Testis (tissue), 2 donors: ENCODE measurements at regions not wholly inside any gene's neighbourhood (a gene's known extent, or its start where the extent isn't known, plus 50 kb on each side); places are given as distances from the start of the nearest gene placed in this dataset.
A peak's percentile ranks its signal among the peaks of the same experiment; 100 is the strongest.

ENCODE experiments used
- DNase-seq: peaks from one replicate; pipeline ENCODE4 v3.0.0-alpha.2; 2019
- H3K27ac ChIP-seq, 2 donors: fragments of 200-600 bp; sonication (generic); one replicate each; pipeline ENCODE4 v1.5.1; 2019
- H3K27me3 ChIP-seq: fragments of 200-600 bp; sonication (generic); one replicate; pipeline ENCODE4 v1.5.1; 2019
- H3K36me3 ChIP-seq: fragments of 200-600 bp; sonication (generic); one replicate; pipeline ENCODE4 v1.5.1; 2017; ENCODE audit warnings: low read depth; ENCODE audit errors: missing control alignments
- H3K4me1 ChIP-seq: fragments of 200-600 bp; sonication (generic); one replicate; pipeline ENCODE4 v1.5.1; 2019
- H3K4me3 ChIP-seq, 2 donors: fragments of 200-600 bp; sonication (generic); one replicate each; pipeline ENCODE4 v1.5.1; 2017 to 2019
- H3K9me3 ChIP-seq: fragments of 200-600 bp; sonication (generic); one replicate; pipeline ENCODE4 v1.5.1; 2017
- POLR2A ChIP-seq: fragments of 450-650 bp; IDR thresholded peaks from one replicate; pipeline ENCODE4 v1.6.1; 2017; ENCODE audit warnings: antibody characterized with exemption, mild to moderate bottlenecking, moderate library complexity
- WGBS, 2 donors: methylation state at CpG; one replicate each; pipeline ENCODE4 v1.1.5; 2018; 5-methylcytosine and 5-hydroxymethylcytosine counted together
- intact Hi-C: fragments of 100-400 bp; cut with DNase I; formaldehyde crosslinking; loops from one replicate; pipeline ENCODE4 v1.15.1; 2023; ENCODE audit warnings: low total_unique reads
- TF ChIP-seq, protein P1 (sequence below), 3 experiments: fragments of 450-650 bp in 2 of 3; fragments of 200-600 bp in 1 of 3; sonication (generic) in 1 of 3; IDR thresholded peaks; one replicate each; pipeline ENCODE4 v1.5.1; 2016 to 2019; ENCODE audit warnings: antibody characterized with exemption in 3 of 3, mild to moderate bottlenecking in 2 of 3, moderate library complexity in 1 of 3

DNA sequence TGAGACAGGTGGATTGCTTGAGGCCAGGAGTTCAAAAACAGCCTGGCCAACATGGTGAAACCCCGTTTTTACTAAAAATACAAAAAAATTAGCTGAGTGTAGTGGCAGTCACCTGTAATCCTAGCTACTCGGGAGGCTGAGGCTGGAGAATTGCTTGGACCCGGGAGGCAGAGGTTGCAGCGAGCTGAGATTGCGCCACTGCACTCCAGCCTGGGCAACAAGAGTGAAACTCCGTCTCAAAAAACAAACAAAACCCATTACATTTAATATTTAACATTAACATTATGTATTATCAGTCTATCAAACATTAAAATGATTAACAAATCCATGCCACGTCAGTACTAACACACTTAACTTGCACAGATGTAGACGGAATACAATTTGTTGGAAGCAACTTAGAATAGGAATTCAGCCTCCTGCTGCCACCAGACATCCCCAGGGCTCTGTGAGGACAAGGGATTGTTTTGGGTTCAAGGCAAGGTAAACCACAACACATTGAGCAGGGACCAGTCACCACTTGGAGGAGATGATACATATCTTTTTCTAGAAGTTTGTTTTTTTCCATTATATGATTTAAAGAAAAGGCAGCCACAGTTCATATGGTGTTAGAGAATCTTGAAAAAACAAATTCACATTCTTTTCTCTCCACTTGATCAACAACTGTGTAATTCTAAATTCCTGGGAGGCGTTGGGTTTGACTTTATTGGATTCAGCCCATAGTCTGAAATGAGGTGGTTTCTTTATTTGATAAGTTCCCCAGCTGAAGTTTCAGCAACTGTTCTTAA lies 104.1 kb upstream of the BASP1 start:
- Histone ChIP-seq H3K27me3 (no peaks in the 10 kb centered on the region), H3K36me3 (no peaks in the 10 kb centered on the region), H3K27ac (peak overlapping the region in 1 of 2 donors; percentile 14), H3K4me3 (no peak overlapping the region), H3K4me1 (peaks cover 9% of the 10 kb centered on the region), H3K9me3 (no peaks in the 10 kb centered on the region)
- no peak for DNase-seq
- no peak for TF ChIP-seq POLR2A
- TF ChIP-seq, protein P1, sequence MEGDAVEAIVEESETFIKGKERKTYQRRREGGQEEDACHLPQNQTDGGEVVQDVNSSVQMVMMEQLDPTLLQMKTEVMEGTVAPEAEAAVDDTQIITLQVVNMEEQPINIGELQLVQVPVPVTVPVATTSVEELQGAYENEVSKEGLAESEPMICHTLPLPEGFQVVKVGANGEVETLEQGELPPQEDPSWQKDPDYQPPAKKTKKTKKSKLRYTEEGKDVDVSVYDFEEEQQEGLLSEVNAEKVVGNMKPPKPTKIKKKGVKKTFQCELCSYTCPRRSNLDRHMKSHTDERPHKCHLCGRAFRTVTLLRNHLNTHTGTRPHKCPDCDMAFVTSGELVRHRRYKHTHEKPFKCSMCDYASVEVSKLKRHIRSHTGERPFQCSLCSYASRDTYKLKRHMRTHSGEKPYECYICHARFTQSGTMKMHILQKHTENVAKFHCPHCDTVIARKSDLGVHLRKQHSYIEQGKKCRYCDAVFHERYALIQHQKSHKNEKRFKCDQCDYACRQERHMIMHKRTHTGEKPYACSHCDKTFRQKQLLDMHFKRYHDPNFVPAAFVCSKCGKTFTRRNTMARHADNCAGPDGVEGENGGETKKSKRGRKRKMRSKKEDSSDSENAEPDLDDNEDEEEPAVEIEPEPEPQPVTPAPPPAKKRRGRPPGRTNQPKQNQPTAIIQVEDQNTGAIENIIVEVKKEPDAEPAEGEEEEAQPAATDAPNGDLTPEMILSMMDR (IDR thresholded peaks at IDR 0.05) = no peak
- 74% methylated on average over 9 of the region's 9 CpGs for WGBS, 2 donors
- intact Hi-C loops = no loop called here

DNA sequence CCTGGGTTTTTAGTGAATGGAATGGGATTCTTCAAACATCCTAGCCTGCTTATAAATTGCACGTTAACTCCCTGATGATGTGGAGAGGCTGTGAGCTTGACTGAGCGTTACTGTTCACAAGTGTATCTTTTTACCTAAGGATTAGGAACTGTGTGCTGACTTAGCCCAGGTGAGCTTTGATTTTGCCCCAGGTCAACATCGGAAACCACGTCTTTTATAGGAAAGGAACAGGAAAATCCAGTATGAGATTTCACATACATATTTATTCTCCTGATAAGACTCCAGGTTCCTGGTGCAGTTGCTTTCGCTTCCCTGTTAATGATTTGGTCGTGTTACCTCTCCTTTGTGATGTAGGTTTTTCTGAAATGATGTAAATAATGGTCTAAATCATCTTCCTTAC lies 103.2 kb upstream of the BASP1 start:
- peaks cover 9% of the 10 kb centered on the region for H3K4me1 ChIP-seq
- no peaks in the 10 kb centered on the region for H3K36me3 ChIP-seq
- H3K9me3 ChIP-seq = no peaks in the 10 kb centered on the region
- WGBS, 2 donors = 75 to 85% methylated on average over 6 of the region's 6 CpGs
- H3K27ac ChIP-seq = no peak overlapping the region
- H3K4me3 ChIP-seq = no peak overlapping the region
- no peaks in the 10 kb centered on the region for H3K27me3 ChIP-seq
- intact Hi-C loops = no loop called here
- no peak for DNase-seq
- TF ChIP-seq POLR2A = no peak
- TF ChIP-seq, protein P1 (IDR thresholded peaks at IDR 0.05) = no peak

DNA sequence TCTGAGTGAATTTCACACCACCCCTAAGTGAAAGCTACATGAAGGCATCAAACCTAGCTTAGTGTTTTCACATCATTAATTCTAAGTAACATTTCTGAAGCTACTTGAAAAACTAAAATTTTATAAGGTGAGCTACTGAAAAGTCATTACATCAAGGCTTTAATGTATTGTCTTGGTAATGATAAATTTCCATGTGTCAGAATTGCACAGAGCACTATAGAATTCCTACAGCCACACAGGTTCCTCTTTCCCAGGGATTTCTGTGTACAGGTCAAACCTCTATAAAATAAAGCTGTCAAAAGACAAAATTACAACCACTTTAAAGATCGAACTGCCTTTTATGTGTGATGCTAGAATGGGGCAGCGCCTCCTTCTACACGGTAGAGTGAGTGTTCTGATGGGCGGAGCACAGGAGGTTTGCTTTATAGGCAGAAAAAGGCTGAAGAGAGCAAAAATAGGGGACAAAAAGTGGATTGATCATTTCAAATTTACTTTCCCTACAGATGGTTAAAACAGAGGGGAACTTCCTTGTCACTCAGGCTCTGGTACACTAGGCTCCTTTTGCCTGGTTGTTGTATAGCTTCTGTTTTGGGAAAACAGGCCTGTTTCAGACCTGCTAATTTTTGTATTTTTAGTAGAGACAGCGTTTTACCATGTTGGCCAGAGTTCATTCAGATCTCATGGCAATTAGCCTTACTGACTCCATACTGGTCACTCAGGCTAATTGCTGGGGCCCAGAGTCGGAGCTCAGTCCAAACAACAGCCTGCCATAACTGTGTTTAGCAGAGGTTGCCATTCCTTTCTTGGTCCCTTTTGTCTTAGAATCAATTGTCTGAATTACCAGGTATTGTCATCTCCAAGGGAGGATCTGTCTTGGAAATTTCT lies 102.5 kb upstream of the BASP1 start:
- peaks cover 6% of the 10 kb centered on the region for H3K4me1 ChIP-seq
- H3K36me3 ChIP-seq = no peaks in the 10 kb centered on the region
- H3K9me3 ChIP-seq = no peaks in the 10 kb centered on the region
- WGBS, 2 donors = 85 to 86% methylated on average over 6 of the region's 6 CpGs
- no peak for DNase-seq
- no peaks in the 10 kb centered on the region for H3K27me3 ChIP-seq
- no peak overlapping the region for H3K4me3 ChIP-seq
- H3K27ac ChIP-seq = no peak overlapping the region
- intact Hi-C loops = no loop called here
- TF ChIP-seq, protein P1 (IDR thresholded peaks at IDR 0.05) = no peak
- TF ChIP-seq POLR2A = no peak

DNA sequence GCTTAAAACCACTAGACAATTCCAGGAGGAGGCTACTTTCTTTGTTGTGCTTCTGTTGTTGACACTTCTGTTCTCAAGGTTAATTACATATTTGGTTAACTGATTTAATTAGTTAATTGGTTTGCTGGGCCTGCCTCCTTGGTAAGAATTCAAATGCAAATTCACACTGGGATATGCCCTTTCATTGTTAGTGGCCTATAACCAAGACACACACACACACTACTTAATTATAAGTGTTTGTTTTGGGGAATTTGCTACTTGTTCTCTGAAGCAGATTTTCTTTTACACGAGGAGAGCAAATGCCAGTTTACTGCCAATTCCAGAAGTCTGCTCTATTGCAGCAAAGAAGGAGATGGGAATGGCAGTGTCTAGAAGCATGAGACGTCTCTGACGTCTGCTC lies 101.6 kb upstream of the BASP1 start:
- WGBS, 2 donors = 80 to 87% methylated on average over 3 of the region's 3 CpGs
- no peak for TF ChIP-seq POLR2A
- TF ChIP-seq, protein P1 (IDR thresholded peaks at IDR 0.05) = no peak
- H3K27me3 ChIP-seq = no peaks in the 10 kb centered on the region
- H3K9me3 ChIP-seq = no peaks in the 10 kb centered on the region
- no peak overlapping the region for H3K4me3 ChIP-seq
- DNase-seq = no peak
- intact Hi-C loops = no loop called here
- H3K36me3 ChIP-seq = no peaks in the 10 kb centered on the region
- H3K27ac ChIP-seq = no peak overlapping the region
- H3K4me1 ChIP-seq = peaks cover 6% of the 10 kb centered on the region
